GM06990 (cell line): ENCODE measurements at regions not wholly inside any gene's neighbourhood (a gene's known extent, or its start where the extent isn't known, plus 50 kb on each side); places are given as distances from the start of the nearest gene placed in this dataset.
"Not testable (repeated sequence)": the region's sequence is repeated elsewhere in the genome, so short reads cannot be mapped to it uniquely, and the experiment has no call there.

ENCODE experiments used
- DNase-seq: peaks from one replicate; pipeline ENCODE4 v3.0.0-alpha.2; 2011; ENCODE audit not compliant: insufficient read length; ENCODE audit errors: extremely low read depth
- H3K27me3 ChIP-seq: replicated peaks from 2 replicates; pipeline ENCODE4 v1.6.0; 2011; ENCODE audit warnings: low read length; ENCODE audit not compliant: control insufficient read depth, insufficient read depth
- H3K36me3 ChIP-seq: 2 replicates; pipeline ENCODE4 v1.5.1; 2011; ENCODE audit warnings: low read length; ENCODE audit not compliant: control insufficient read depth, insufficient read depth
- H3K4me3 ChIP-seq: replicated peaks from 2 replicates; pipeline ENCODE4 v1.5.1; 2011; ENCODE audit warnings: low read depth, mild to moderate bottlenecking, control low read depth, low read length
- CTCF ChIP-seq: IDR thresholded peaks from 2 replicates; pipeline ENCODE4 v1.5.1; 2011; ENCODE audit warnings: low read length, control low read depth, mild to moderate bottlenecking, inconsistent platforms; ENCODE audit not compliant: insufficient read depth, poor library complexity, severe bottlenecking

DNA sequence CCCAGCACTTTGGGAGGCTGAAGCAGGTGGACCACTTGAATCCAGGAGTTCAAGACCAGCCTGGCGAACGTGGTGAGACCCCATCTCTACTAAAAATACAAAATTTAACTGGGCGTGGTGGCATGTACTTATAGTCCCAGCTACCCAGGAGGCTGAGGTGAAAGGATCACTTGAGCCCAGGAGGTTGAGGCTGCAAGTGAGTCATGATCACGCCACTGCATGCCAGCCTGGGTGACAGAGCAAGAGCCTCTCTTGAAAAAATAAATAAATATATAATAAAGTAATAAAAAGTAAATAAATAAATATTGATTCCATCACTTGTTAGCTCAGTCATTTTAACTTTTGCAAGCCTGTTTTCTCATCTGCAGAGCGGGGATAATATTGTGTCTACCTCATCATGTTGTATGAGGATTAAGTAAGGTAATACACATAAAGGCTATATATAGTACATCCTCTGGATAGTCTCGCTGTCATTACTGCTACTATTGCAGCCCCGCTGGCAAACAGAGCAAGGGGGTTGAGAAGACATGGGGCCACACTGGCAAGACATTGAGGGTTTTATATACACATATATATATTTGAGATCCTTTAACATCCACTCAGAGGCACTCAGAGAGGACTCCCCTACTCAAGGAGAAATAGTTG lies 210.9 kb downstream of the C9orf152 start:
- Histone ChIP-seq H3K27me3 (no peaks in the 10 kb centered on the region), H3K4me3 (no peak overlapping the region), H3K36me3 (no peaks in the 10 kb centered on the region)
- DNase-seq, result no peak
- no peak for TF ChIP-seq CTCF

DNA sequence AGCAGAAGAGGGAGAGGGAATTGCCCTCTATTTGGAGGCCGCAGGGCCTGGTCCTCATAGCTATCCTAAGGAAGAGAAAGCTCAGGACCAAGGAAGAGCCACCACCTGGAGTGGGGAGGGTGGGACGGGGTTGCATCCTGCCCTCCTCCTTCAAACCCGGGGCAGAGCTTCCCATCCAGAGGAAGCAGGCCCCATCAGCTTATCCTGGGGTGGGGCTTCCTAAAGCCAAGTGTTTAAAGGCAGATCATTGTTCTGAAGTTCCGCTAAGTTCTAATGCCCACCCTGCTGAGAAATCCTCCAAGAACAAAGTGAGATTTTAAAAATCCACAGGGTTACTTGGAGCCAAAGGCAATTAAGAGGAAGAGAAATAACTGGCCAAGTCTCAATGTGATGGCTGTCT lies 210.3 kb downstream of the C9orf152 start:
- DNase-seq, result no peak
- no peaks in the 10 kb centered on the region for H3K27me3 ChIP-seq
- TF ChIP-seq CTCF, result no peak
- no peaks in the 10 kb centered on the region for H3K36me3 ChIP-seq
- no peak overlapping the region for H3K4me3 ChIP-seq

- H3K36me3 ChIP-seq, DNase-seq, H3K27me3 ChIP-seq: not testable (repeated sequence)
Measured at GRCh38 chr9:110005521-110005920, 202.4 kb downstream of the C9orf152 start.

DNA sequence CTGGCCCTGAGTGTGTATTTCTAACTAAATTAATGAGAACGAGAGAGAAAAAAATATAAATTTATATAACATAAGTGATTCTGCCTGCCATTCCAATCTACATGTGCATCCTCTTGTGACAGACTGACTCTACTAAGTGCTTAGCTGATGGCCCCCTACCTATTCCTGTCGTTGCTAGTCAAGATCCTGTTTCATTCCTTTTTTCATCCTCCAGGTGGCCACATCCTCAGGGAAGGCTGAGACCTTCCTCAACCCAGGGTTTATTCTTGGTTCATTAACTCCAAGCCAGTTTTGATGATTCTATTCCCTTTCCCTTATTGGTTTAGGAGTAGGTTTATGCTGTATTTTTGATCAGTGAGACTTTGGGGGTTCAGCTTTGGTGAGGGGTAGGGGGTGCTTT lies 201.3 kb downstream of the C9orf152 start:
- Histone ChIP-seq H3K4me3 (no peak overlapping the region), H3K27me3 (no peaks in the 10 kb centered on the region), H3K36me3 (no peaks in the 10 kb centered on the region)
- DNase-seq, result no peak
- TF ChIP-seq CTCF, result no peak

More at GRCh38 chr9:110005521-110005920, 202.4 kb downstream of the C9orf152 start:
- H3K4me3 ChIP-seq, result not testable (repeated sequence)

DNA sequence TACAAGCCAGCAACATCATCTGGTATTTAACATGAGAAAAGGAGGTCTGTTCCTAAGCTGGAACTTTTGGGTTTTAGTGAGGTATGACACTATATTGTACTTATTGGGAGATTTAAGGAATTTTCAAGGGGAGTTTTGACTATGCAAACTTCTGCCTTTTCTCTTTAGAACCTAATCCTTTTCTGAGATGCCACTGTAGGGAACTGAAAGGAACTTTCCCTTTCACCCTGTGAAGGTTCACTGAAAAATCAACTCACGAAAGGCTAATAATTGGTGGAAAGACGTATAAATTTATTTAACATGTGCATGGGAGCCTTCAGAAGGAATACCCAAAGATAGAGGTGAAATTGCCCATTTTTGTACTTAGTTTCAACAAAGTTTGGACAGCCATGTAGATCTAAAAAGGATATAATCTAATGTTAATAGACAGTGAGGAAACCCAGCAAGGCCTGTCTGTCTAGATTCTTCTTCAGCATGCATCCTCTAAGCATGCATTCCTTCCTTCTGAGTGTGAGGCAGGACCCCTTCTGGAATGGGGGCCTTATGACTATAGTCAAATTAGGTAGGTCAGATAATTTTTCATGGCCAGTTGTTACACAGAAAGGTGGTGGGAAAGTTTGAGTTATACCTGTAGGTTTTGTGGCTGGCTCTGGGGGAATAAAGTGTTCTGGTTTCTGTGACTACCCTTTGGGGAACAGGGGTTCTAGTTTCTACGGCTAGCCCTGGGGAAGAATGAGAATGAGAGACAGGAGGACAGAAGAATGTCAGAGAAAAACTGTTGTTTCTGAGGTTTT lies 200.3 kb downstream of the C9orf152 start:
- DNase-seq, result no peak
- Histone ChIP-seq H3K36me3 (no peaks in the 10 kb centered on the region), H3K4me3 (no peak overlapping the region), H3K27me3 (no peaks in the 10 kb centered on the region)
- TF ChIP-seq CTCF, result no peak

DNA sequence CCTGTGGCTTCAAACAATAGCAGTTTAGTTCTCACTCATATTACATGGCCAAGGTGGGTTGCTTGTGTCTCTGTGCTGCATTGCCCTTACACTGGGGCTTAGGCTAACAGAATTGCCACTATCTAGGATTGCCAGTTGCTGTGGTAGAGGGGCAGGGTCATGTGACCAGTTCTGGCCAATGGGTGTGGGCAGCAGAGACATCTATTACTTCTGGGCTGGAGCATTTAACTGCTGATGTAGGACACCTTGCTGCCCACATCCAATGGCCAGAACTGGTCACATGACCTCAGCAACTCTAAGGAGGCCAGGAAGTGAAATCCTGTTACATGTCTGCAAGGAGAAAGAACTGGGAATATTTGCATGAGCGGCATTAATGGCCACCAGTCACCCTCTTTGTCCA lies 199.3 kb downstream of the C9orf152 start:
- no peak overlapping the region for H3K4me3 ChIP-seq
- DNase-seq, result no peak
- H3K27me3 ChIP-seq, result no peaks in the 10 kb centered on the region
- H3K36me3 ChIP-seq, result no peaks in the 10 kb centered on the region
- TF ChIP-seq CTCF, result no peak
